GM12878 (cell line): ENCODE measurements at regions not wholly inside any gene's neighbourhood (a gene's known extent, or its start where the extent isn't known, plus 50 kb on each side); places are given as distances from the start of the nearest gene placed in this dataset.

ENCODE experiments used
- ATAC-seq: fragments of 200-7000 bp; cut with Tn5 transposase; 3 replicates; pipeline ENCODE4 v1.9.1; 2020; ENCODE audit warnings: mild to moderate bottlenecking, moderate library complexity
- BruUV-seq: library from RNA; stranded (reverse); fragments of 400-500 nt; replicated peaks from 2 replicates; lab custom pipeline; 2021; lab: Mats Ljungman, UMichigan
- CTCF ChIA-PET: fragments of 300-600 bp; sonication (Branson Sonifier 250); formaldehyde crosslinking; extraction: SDS; loops from one replicate; lab custom pipeline; 2021; ENCODE audit warnings: inconsistent platforms; lab: Yijun Ruan, JAX
- POLR2A ChIA-PET: fragments of 350-600 bp; formaldehyde crosslinking; extraction: SDS; loops from one replicate; lab custom pipeline; 2021; ENCODE audit warnings: inconsistent platforms; lab: Charles Lee
- RAD21 ChIA-PET: fragments of 300-600 bp; sonication (Branson Sonifier 250); formaldehyde crosslinking; loops from one replicate; lab custom pipeline; 2023; ENCODE audit warnings: antibody characterized with exemption; ENCODE audit not compliant: unreplicated experiment; lab: Charles Lee
- SMC1A ChIA-PET: fragments of 300-600 bp; sonication (Branson Sonifier 250); formaldehyde crosslinking; loops from one replicate; lab custom pipeline; 2023; ENCODE audit not compliant: unreplicated experiment, uncharacterized antibody; lab: Charles Lee
- DNase-seq: peaks from one replicate; pipeline ENCODE4 v3.0.0-alpha.2; 2011; ENCODE audit warnings: low read depth, low spot score
- FAIRE-seq: peaks from 3 replicates; lab custom pipeline; 2011; peaks lifted over from hg19 to GRCh38; lab: Jason Lieb, UNC
- H2AFZ ChIP-seq: 2 replicates; pipeline ENCODE4 v1.6.0; 2011; ENCODE audit warnings: low read depth, low read length, control low read depth; ENCODE audit not compliant: control insufficient read depth
- H3K27ac ChIP-seq: 2 replicates; pipeline ENCODE4 v1.5.1; 2011; ENCODE audit warnings: control low read depth; ENCODE audit not compliant: control insufficient read depth, insufficient read depth
- H3K27me3 ChIP-seq, 2 experiments: replicated peaks in 1 of 2; 2 replicates each; pipeline versions ENCODE4 v1.6.0 to v1.6.1; 2011; ENCODE audit warnings: low read length in 1 of 2; ENCODE audit not compliant: control insufficient read depth in 2 of 2, insufficient read depth in 2 of 2
- H3K36me3 ChIP-seq, 2 experiments: 2 replicates each; pipeline ENCODE4 v1.5.1; 2011; ENCODE audit warnings: low read length in 1 of 2; ENCODE audit not compliant: control insufficient read depth in 2 of 2, insufficient read depth in 2 of 2
- H3K4me1 ChIP-seq: 2 replicates; pipeline ENCODE4 v1.6.1; 2011; ENCODE audit warnings: mild to moderate bottlenecking, low read length, moderate library complexity, mixed read lengths; ENCODE audit not compliant: control insufficient read depth, insufficient read depth
- H3K4me2 ChIP-seq: 2 replicates; pipeline ENCODE4 v1.6.0; 2011; ENCODE audit warnings: control low read depth; ENCODE audit not compliant: control insufficient read depth, insufficient read depth
- H3K4me3 ChIP-seq: fragments of 200-600 bp; sonication (generic); 2 replicates; pipeline ENCODE4 v1.5.1; 2016
- H3K79me2 ChIP-seq: 2 replicates; pipeline ENCODE4 v1.6.0; 2011; ENCODE audit warnings: low read length; ENCODE audit not compliant: control insufficient read depth, insufficient read depth
- H3K9ac ChIP-seq: 2 replicates; pipeline ENCODE4 v1.8.0; 2011; ENCODE audit warnings: low read length, control low read depth, mixed read lengths; ENCODE audit not compliant: control insufficient read depth, insufficient read depth
- H3K9me3 ChIP-seq: replicated peaks from 3 replicates; pipeline ENCODE4 v1.5.1; 2011; ENCODE audit warnings: mild to moderate bottlenecking, low read length; ENCODE audit not compliant: control insufficient read depth, insufficient read depth
- H4K20me1 ChIP-seq: 2 replicates; pipeline ENCODE4 v1.6.0; 2011; ENCODE audit not compliant: control insufficient read depth, insufficient read depth
- CBX3 ChIP-seq: fragments of 200-600 bp; sonication (generic); IDR thresholded peaks from 2 replicates; pipeline ENCODE4 v1.6.1; 2016; ENCODE audit warnings: low read depth, borderline replicate concordance
- EP300 ChIP-seq, 2 experiments: fragments of 150-350 bp in 1 of 2; IDR thresholded peaks; 2 replicates each; pipeline ENCODE4 v1.6.1; 2011 to 2012; ENCODE audit warnings: low read depth in 2 of 2, low read length in 2 of 2, borderline replicate concordance in 1 of 2, improper control_type of control experiment in 1 of 2, inconsistent platforms in 1 of 2; ENCODE audit not compliant: control insufficient read depth in 1 of 2
- FOXK2 ChIP-seq: fragments of 450-650 bp; IDR thresholded peaks from 2 replicates; pipeline ENCODE4 v1.6.1; 2017; ENCODE audit warnings: mild to moderate bottlenecking, moderate library complexity
- IKZF2 ChIP-seq, 2 experiments: fragments of 450-650 bp; IDR thresholded peaks; 2 replicates each; pipeline ENCODE4 v1.6.1; 2017; ENCODE audit warnings: mild to moderate bottlenecking in 2 of 2, moderate library complexity in 2 of 2
- JUNB ChIP-seq: IDR thresholded peaks from 2 replicates; pipeline ENCODE4 v1.6.1; 2016; ENCODE audit warnings: antibody characterized with exemption, mild to moderate bottlenecking
- NFYB ChIP-seq: IDR thresholded peaks from 2 replicates; pipeline ENCODE4 v1.6.1; 2011; ENCODE audit warnings: low read depth, mild to moderate bottlenecking, low read length, improper control_type of control experiment, moderate library complexity; ENCODE audit not compliant: insufficient read depth
- NR2C2 ChIP-seq: IDR thresholded peaks from 2 replicates; pipeline ENCODE4 v1.6.1; 2011; ENCODE audit warnings: borderline replicate concordance, low read depth; ENCODE audit not compliant: control insufficient read depth, insufficient read length
- SMAD5 ChIP-seq: IDR thresholded peaks from 2 replicates; pipeline ENCODE4 v1.6.1; 2016; ENCODE audit warnings: antibody characterized with exemption, low read depth
- SPI1 ChIP-seq: IDR thresholded peaks from 2 replicates; pipeline ENCODE4 v1.6.1; 2011; ENCODE audit warnings: low read depth, mild to moderate bottlenecking, low read length, moderate library complexity, borderline replicate concordance; ENCODE audit not compliant: insufficient read depth
- TBL1XR1 ChIP-seq: IDR thresholded peaks from 2 replicates; pipeline ENCODE4 v1.6.1; 2012; ENCODE audit warnings: low read depth, low read length, improper control_type of control experiment
- WRNIP1 ChIP-seq: IDR thresholded peaks from 2 replicates; pipeline ENCODE4 v1.6.1; 2011; ENCODE audit warnings: low read depth, low read length, improper control_type of control experiment, borderline replicate concordance
- YY1 ChIP-seq: IDR thresholded peaks from 2 replicates; pipeline ENCODE4 v1.6.1; 2011; ENCODE audit warnings: low read depth, mild to moderate bottlenecking, low read length
- ZBTB40 ChIP-seq: fragments of 450-650 bp; IDR thresholded peaks from 2 replicates; pipeline ENCODE4 v1.6.1; 2016; ENCODE audit warnings: mild to moderate bottlenecking, moderate library complexity, borderline replicate concordance
- ZSCAN29 ChIP-seq: fragments of 450-650 bp; IDR thresholded peaks from 2 replicates; pipeline ENCODE4 v1.6.1; 2017; ENCODE audit warnings: mild to moderate bottlenecking, moderate library complexity
- WGBS: methylation state at CpG from one replicate; pipeline ENCODE4 v1.1.6; 2016; ENCODE audit warnings: low lambda C conversion rate; ENCODE audit not compliant: insufficient replicate concordance, insufficient coverage; ENCODE audit errors: missing lambda C conversion rate; 5-methylcytosine and 5-hydroxymethylcytosine counted together
- in situ Hi-C: fragments of 300-500 bp; cut with MboI; formaldehyde crosslinking; loops from 9 replicates; pipeline ENCODE4 v1.14.3; 2018; ENCODE audit warnings: mixed read lengths
- intact Hi-C: fragments of 100-400 bp; cut with micrococcal nuclease; formaldehyde crosslinking; loops from one replicate; pipeline ENCODE4 v1.14.2; 2022; ENCODE audit not compliant: unreplicated experiment
- TF ChIP-seq, protein P1 (sequence below): IDR thresholded peaks from 2 replicates; pipeline ENCODE4 v1.6.1; 2012; ENCODE audit warnings: mild to moderate bottlenecking, low read depth, low read length
- TF ChIP-seq, protein P2 (sequence below): fragments of 450-650 bp; IDR thresholded peaks from 2 replicates; pipeline ENCODE4 v1.6.1; 2014; ENCODE audit warnings: mild to moderate bottlenecking

- H2AFZ ChIP-seq = no peak overlapping the region
- TF ChIP-seq ZBTB40 = no peak
- no peak for TF ChIP-seq ZSCAN29
- no peak for TF ChIP-seq YY1
- TF ChIP-seq, protein P1, sequence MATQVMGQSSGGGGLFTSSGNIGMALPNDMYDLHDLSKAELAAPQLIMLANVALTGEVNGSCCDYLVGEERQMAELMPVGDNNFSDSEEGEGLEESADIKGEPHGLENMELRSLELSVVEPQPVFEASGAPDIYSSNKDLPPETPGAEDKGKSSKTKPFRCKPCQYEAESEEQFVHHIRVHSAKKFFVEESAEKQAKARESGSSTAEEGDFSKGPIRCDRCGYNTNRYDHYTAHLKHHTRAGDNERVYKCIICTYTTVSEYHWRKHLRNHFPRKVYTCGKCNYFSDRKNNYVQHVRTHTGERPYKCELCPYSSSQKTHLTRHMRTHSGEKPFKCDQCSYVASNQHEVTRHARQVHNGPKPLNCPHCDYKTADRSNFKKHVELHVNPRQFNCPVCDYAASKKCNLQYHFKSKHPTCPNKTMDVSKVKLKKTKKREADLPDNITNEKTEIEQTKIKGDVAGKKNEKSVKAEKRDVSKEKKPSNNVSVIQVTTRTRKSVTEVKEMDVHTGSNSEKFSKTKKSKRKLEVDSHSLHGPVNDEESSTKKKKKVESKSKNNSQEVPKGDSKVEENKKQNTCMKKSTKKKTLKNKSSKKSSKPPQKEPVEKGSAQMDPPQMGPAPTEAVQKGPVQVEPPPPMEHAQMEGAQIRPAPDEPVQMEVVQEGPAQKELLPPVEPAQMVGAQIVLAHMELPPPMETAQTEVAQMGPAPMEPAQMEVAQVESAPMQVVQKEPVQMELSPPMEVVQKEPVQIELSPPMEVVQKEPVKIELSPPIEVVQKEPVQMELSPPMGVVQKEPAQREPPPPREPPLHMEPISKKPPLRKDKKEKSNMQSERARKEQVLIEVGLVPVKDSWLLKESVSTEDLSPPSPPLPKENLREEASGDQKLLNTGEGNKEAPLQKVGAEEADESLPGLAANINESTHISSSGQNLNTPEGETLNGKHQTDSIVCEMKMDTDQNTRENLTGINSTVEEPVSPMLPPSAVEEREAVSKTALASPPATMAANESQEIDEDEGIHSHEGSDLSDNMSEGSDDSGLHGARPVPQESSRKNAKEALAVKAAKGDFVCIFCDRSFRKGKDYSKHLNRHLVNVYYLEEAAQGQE = no peak
- TF ChIP-seq, protein P2, sequence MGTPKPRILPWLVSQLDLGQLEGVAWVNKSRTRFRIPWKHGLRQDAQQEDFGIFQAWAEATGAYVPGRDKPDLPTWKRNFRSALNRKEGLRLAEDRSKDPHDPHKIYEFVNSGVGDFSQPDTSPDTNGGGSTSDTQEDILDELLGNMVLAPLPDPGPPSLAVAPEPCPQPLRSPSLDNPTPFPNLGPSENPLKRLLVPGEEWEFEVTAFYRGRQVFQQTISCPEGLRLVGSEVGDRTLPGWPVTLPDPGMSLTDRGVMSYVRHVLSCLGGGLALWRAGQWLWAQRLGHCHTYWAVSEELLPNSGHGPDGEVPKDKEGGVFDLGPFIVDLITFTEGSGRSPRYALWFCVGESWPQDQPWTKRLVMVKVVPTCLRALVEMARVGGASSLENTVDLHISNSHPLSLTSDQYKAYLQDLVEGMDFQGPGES = no peak
- TF ChIP-seq SPI1 = no peak
- no peak for TF ChIP-seq WRNIP1
- TF ChIP-seq IKZF2 (IDR thresholded peaks at IDR 0.05) = no peak
- TF ChIP-seq NR2C2 = no peak
- TF ChIP-seq CBX3 = no peak
- no peak for TF ChIP-seq EP300 (IDR thresholded peaks at IDR 0.05; ENCODE audit: borderline replicate concordance in 1 of 2, control insufficient read depth in 1 of 2, low read depth in 2 of 2, low read length in 2 of 2)
- TF ChIP-seq SMAD5 = no peak
- no peak for TF ChIP-seq FOXK2
- TF ChIP-seq JUNB = no peak
- no peak for TF ChIP-seq NFYB
- no peak for TF ChIP-seq TBL1XR1
- TF ChIP-seq, all 136 proteins: peak for 0
- H3K79me2 ChIP-seq = no peaks in the 10 kb centered on the region
- H3K36me3 ChIP-seq = no peaks in the 10 kb centered on the region
- SMC1A ChIA-PET = interaction anchor here (0.6 to 1.7 kb wide), 2 partner anchors 22 to 97 kb away, joined by 3 to 4 read pairs; no protein-coding TSS in a partner anchor
- no peak for DNase-seq
- 21% methylated on average over 5 of the region's 5 CpGs for WGBS
- H3K4me2 ChIP-seq = no peak overlapping the region
- POLR2A ChIA-PET = interaction anchor here (0.6 kb wide), 1 partner anchor 38 kb away, joined by 4 read pairs; no protein-coding TSS in a partner anchor
- no peak overlapping the region for H3K4me3 ChIP-seq
- in situ Hi-C loops = no loop called here
- CTCF ChIA-PET = no interaction called here
- peaks cover 4% of the 10 kb centered on the region; the same call in 2 of the 3 replicates for H3K9me3 ChIP-seq
- H3K27me3 ChIP-seq = no peaks in the 10 kb centered on the region
- peak; percentile 57 for ATAC-seq
- FAIRE-seq = no peak
- BruUV-seq = no TSS peak
- no peak overlapping the region for H3K27ac ChIP-seq
- H3K9ac ChIP-seq = no peak overlapping the region
- H3K4me1 ChIP-seq = no peaks in the 10 kb centered on the region
- intact Hi-C loops = no loop called here
- RAD21 ChIA-PET = interaction anchor here (1.0 kb wide), 1 partner anchor 14 kb away, joined by 3 read pairs; no protein-coding TSS in a partner anchor
- H4K20me1 ChIP-seq = no peaks in the 10 kb centered on the region
These were observed 107.0 kb upstream of the SPRED1 start for GRCh38 chr15:38145651-38146111.
